SK-N-SH (cell line): ENCODE measurements at regions not wholly inside any gene's neighbourhood (a gene's known extent, or its start where the extent isn't known, plus 50 kb on each side); places are given as distances from the start of the nearest gene placed in this dataset.

Experiments used
- CTCF ChIP-seq: fragments of 200-600 bp; sonication (generic); IDR thresholded peaks from 2 replicates; pipeline ENCODE4 v1.6.1; 2017; ENCODE audit warnings: antibody characterized with exemption, mild to moderate bottlenecking, moderate library complexity
- EZH2phosphoT487 ChIP-seq: fragments of 200-600 bp; sonication (generic); IDR thresholded peaks from 2 replicates; pipeline ENCODE4 v1.6.1; 2017; ENCODE audit warnings: low read depth, mixed run types, mild to moderate bottlenecking, antibody characterized with exemption, moderate library complexity, borderline replicate concordance
- GABPA ChIP-seq: IDR thresholded peaks from 2 replicates; pipeline ENCODE4 v1.4.0; 2012; ENCODE audit warnings: low read depth, mild to moderate bottlenecking
- NRF1 ChIP-seq: IDR thresholded peaks from 2 replicates; pipeline ENCODE4 v1.6.1; 2012; ENCODE audit warnings: low read depth, mild to moderate bottlenecking, low read length
- POLR2AphosphoS5 ChIP-seq: IDR thresholded peaks from 2 replicates; pipeline ENCODE4 v1.6.1; 2012; ENCODE audit warnings: low read depth, low read length
- RAD21 ChIP-seq: IDR thresholded peaks from 2 replicates; pipeline ENCODE4 v1.6.1; 2012; ENCODE audit warnings: mild to moderate bottlenecking, low read length
- YY1 ChIP-seq: IDR thresholded peaks from 2 replicates; pipeline ENCODE4 v1.4.0; 2012; ENCODE audit warnings: low read depth, mild to moderate bottlenecking

- TF ChIP-seq CTCF (no peak), POLR2AphosphoS5 (no peak), YY1 (no peak), NRF1 (no peak), GABPA (no peak), RAD21 (no peak), EZH2phosphoT487 (no peak)
Measured at GRCh38 chr13:73177916-73178565, 119.2 kb downstream of the KLF5 start.
